GF-D8 (cell line): ENCODE measurements at regions not wholly inside any gene's neighbourhood (a gene's known extent, or its start where the extent isn't known, plus 50 kb on each side); places are given as distances from the start of the nearest gene placed in this dataset.

ENCODE experiments used
- DNase-seq: peaks from one replicate; lab custom pipeline; 2025; lab: John Stamatoyannopoulos, UW

- DNase-seq = no peak
Measured at GRCh38 chr13:75132701-75133695, 349.0 kb downstream of the TBC1D4 start.

GRCh38 chr13:75129331-75129730, 352.6 kb downstream of the TBC1D4 start:
- DNase-seq = no peak

GRCh38 chr13:75124415-75124814, 357.6 kb downstream of the TBC1D4 start:
- no peak for DNase-seq

GRCh38 chr13:75123428-75123827, 358.5 kb downstream of the TBC1D4 start:
- DNase-seq = no peak

- DNase-seq = no peak
Measured at GRCh38 chr13:75120085-75120484, 361.9 kb downstream of the TBC1D4 start.

GRCh38 chr13:75115171-75115570, 366.8 kb downstream of the TBC1D4 start:
- no peak for DNase-seq

GRCh38 chr13:75103976-75104375, 378.0 kb downstream of the TBC1D4 start:
- no peak for DNase-seq

- DNase-seq = no peak
Measured at GRCh38 chr13:75102001-75102716, 379.8 kb downstream of the TBC1D4 start.

- DNase-seq = no peak
Measured at GRCh38 chr13:75101348-75101747, 380.6 kb downstream of the TBC1D4 start.

- DNase-seq = no peak
Measured at GRCh38 chr13:75092143-75092542, 389.8 kb downstream of the TBC1D4 start.

- DNase-seq = no peak
Measured at GRCh38 chr13:75091718-75092117, 390.3 kb downstream of the TBC1D4 start.

GRCh38 chr13:75090872-75091615, 390.9 kb downstream of the TBC1D4 start:
- DNase-seq = no peak

GRCh38 chr13:75088915-75089314, 393.1 kb downstream of the TBC1D4 start:
- DNase-seq = no peak

- DNase-seq = no peak
Measured at GRCh38 chr13:75079226-75079625, 402.7 kb downstream of the TBC1D4 start.

GRCh38 chr13:75076476-75076875, 405.5 kb downstream of the TBC1D4 start:
- DNase-seq = no peak

GRCh38 chr13:75073786-75074185, 408.2 kb downstream of the TBC1D4 start:
- no peak for DNase-seq

- DNase-seq = no peak
Measured at GRCh38 chr13:75072891-75073290, 409.1 kb downstream of the TBC1D4 start.

GRCh38 chr13:75072368-75072767, 409.6 kb downstream of the TBC1D4 start:
- DNase-seq = no peak

- no peak for DNase-seq
Measured at GRCh38 chr13:75071796-75072195, 410.2 kb downstream of the TBC1D4 start.

- no peak for DNase-seq
Measured at GRCh38 chr13:75071395-75071794, 410.6 kb downstream of the TBC1D4 start.

GRCh38 chr13:75061909-75062308, 420.1 kb downstream of the TBC1D4 start:
- DNase-seq = no peak

- no peak for DNase-seq
Measured at GRCh38 chr13:75055296-75055695, 426.7 kb downstream of the TBC1D4 start.
